ENCODE measurements at regions not wholly inside any gene's neighbourhood (a gene's known extent, or its start where the extent isn't known, plus 50 kb on each side); places are given as distances from the start of the nearest gene placed in this dataset.

GRCh38 chr13:58080806-58081205 lies 449.3 kb downstream of the PCDH17 start:
- TF ChIP-seq EZH2 (IDR thresholded peaks at IDR 0.05; ENCODE audit: borderline replicate concordance, low read depth, low read length, poor library complexity, severe bottlenecking), result no peak
- no peak for TF ChIP-seq CTCF (conservative IDR thresholded peaks at IDR 0.05; ENCODE audit: low read depth, low read length)

Data from A673 (cell line).